ENCODE measurements at regions not wholly inside any gene's neighbourhood (a gene's known extent, or its start where the extent isn't known, plus 50 kb on each side); places are given as distances from the start of the nearest gene placed in this dataset.

DNA sequence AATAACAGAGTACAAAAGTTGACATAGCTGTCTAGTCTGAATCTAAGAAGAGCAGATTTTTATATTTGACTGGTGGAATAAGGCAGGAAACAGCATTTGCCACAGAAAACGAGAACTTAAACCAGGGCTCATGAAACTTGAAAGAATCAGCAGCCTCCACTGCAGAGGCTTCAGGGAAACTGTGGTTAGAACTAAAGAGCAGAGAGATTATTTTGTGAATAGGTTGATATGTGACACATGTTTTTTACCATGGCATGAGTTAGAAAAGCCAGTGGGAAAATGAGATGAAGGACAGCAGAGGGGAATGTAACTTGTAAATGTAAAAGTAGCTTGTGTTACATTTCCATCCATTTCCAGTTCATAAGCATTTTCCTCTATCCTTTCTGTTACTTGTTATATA is 63.7 kb upstream of the CAMK2D start:
- TF ChIP-seq, protein P1, sequence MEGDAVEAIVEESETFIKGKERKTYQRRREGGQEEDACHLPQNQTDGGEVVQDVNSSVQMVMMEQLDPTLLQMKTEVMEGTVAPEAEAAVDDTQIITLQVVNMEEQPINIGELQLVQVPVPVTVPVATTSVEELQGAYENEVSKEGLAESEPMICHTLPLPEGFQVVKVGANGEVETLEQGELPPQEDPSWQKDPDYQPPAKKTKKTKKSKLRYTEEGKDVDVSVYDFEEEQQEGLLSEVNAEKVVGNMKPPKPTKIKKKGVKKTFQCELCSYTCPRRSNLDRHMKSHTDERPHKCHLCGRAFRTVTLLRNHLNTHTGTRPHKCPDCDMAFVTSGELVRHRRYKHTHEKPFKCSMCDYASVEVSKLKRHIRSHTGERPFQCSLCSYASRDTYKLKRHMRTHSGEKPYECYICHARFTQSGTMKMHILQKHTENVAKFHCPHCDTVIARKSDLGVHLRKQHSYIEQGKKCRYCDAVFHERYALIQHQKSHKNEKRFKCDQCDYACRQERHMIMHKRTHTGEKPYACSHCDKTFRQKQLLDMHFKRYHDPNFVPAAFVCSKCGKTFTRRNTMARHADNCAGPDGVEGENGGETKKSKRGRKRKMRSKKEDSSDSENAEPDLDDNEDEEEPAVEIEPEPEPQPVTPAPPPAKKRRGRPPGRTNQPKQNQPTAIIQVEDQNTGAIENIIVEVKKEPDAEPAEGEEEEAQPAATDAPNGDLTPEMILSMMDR (IDR thresholded peaks at IDR 0.05): no peak
- TF ChIP-seq POLR2A (IDR thresholded peaks at IDR 0.05) (no peak), EP300 (IDR thresholded peaks at IDR 0.05) (no peak)
